ENCODE measurements at regions not wholly inside any gene's neighbourhood (a gene's known extent, or its start where the extent isn't known, plus 50 kb on each side); places are given as distances from the start of the nearest gene placed in this dataset.

DNA sequence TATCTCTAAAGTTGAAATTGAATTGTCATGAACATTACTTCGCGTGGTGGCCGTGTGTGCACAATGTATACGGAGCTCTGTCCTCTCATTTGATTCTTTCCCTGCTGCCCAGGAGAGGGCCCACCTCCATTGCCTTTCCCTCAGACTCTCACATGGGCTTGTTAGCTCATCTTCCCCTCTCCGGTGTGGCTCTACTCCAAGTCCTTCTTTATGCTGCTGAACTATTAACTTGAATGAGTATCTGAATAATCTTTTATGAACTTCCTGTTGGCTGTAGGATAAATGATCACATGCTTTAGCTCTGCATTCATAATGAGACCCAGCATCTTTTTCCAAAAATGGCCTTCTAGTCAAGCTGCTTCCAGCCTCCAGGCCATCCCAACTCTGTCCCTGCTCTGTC, 68.8 kb upstream of the CLNK start:
- Mint-ChIP-seq H3K4me3 (no peak overlapping the region), H3K27me3 (ENCODE audit: low read depth) (no peaks in the 10 kb centered on the region), H3K9me3 (no peaks in the 10 kb centered on the region), H3K4me1 (ENCODE audit: low read depth) (no peaks in the 10 kb centered on the region), H3K36me3 (ENCODE audit: insufficient read depth) (no peaks in the 10 kb centered on the region)
- no peak for ATAC-seq
- no peak for DNase-seq

GRCh38 chr4:10750714-10751113, 66.1 kb upstream of the CLNK start:
- DNase-seq (no peak), ATAC-seq (no peak)
- Mint-ChIP-seq H3K27me3 (ENCODE audit: low read depth) (no peaks in the 10 kb centered on the region), H3K36me3 (ENCODE audit: insufficient read depth) (no peaks in the 10 kb centered on the region), H3K4me3 (no peak overlapping the region), H3K9me3 (no peaks in the 10 kb centered on the region), H3K4me1 (ENCODE audit: low read depth) (no peaks in the 10 kb centered on the region)

DNA sequence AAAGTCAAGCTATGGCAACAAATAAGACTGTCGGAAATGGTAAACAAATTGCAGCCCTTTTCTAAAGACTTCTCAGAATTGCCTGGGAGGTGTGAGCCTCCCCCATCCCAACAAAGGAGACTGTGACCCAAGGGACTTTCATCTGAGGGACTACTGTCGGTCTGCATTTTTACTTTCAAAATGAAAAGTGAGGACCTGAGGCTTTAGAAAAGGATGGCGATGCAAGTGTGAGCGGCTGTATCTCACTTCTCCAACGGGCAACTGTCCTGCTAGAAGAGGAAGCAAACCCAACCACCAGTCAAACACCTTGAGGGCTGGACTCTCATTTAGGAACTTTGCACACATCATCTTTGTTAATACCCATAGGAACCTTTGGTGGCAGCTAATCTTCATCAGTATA, 62.6 kb upstream of the CLNK start:
- H3K9me3 Mint-ChIP-seq, result no peaks in the 10 kb centered on the region

GRCh38 chr4:10746371-10747171, 62.0 kb upstream of the CLNK start:
- no peaks in the 10 kb centered on the region for H3K27me3 Mint-ChIP-seq (ENCODE audit: low read depth)
- H3K4me3 Mint-ChIP-seq, result no peak overlapping the region
- ATAC-seq, result no peak
- no peaks in the 10 kb centered on the region for H3K4me1 Mint-ChIP-seq (ENCODE audit: low read depth)
- H3K36me3 Mint-ChIP-seq (ENCODE audit: insufficient read depth), result no peaks in the 10 kb centered on the region
- no peak for DNase-seq
- H3K9me3 Mint-ChIP-seq, result no peaks in the 10 kb centered on the region

More for the DNA sequence above, 62.6 kb upstream of the CLNK start:
- ATAC-seq (no peak), DNase-seq (no peak)
- Mint-ChIP-seq H3K4me1 (ENCODE audit: low read depth) (no peaks in the 10 kb centered on the region), H3K4me3 (no peak overlapping the region), H3K36me3 (ENCODE audit: insufficient read depth) (no peaks in the 10 kb centered on the region), H3K27me3 (ENCODE audit: low read depth) (no peaks in the 10 kb centered on the region)

DNA sequence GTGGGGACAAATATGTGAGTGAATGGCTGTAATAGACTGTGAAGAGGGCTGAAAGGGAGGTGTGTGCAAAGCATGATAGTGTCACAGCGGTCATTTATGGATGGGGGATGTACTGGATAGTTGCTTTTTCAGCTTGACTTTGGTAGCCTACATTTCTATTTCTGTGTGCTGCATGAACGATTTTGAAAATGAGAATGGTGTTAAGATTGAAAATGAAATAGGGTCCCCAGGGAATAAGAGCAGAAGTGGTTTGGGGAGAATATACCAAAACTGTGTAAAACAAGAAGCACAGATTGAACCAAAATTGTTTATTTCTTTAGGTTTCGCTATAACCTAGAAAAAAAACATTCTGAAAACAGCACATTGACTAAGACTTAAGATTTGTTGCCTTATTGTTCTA, 58.8 kb upstream of the CLNK start:
- ATAC-seq (no peak), DNase-seq (no peak)
- no peaks in the 10 kb centered on the region for H3K9me3 Mint-ChIP-seq
- H3K36me3 Mint-ChIP-seq (ENCODE audit: insufficient read depth), result no peaks in the 10 kb centered on the region
- no peaks in the 10 kb centered on the region for H3K4me1 Mint-ChIP-seq (ENCODE audit: low read depth)
- H3K4me3 Mint-ChIP-seq, result no peak overlapping the region
- no peaks in the 10 kb centered on the region for H3K27me3 Mint-ChIP-seq (ENCODE audit: low read depth)

DNA sequence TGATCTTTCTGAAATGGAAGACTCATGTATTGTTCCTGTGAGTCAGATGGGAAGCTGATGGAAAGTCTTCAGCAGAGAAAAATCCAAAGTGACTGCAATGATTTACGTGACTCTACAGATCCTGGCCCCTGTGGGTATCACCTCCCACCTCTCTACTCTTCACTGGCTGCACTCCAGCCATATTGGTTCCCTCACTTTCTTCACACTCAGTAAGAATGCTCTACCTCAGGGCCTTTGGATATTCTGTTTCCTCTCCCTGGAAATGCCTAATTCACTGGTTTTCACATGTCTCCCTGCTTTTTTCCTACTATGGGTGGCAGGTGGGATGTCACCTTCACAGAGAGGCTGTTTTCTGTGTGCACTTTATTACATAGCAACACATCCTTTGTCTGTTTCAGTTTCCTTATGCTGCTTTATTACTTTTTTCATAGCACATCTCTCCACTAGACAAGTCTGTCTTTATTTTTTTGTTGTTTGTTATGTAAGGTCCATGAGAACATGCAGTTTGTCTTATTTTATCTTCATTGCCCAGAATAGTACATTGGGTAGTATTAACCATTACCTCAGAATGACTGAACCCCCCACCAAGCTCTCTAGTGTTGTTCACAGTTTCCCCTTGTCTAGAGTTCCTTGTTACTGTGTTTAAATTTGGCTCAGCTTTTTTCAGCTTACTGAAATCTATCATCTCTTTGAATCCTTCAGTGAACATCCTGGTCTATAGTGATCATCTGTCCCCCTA, 57.6 kb upstream of the CLNK start:
- no peaks in the 10 kb centered on the region for H3K27me3 Mint-ChIP-seq (ENCODE audit: low read depth)
- H3K9me3 Mint-ChIP-seq, result no peaks in the 10 kb centered on the region
- H3K36me3 Mint-ChIP-seq (ENCODE audit: insufficient read depth), result no peaks in the 10 kb centered on the region
- H3K4me1 Mint-ChIP-seq (ENCODE audit: low read depth), result no peaks in the 10 kb centered on the region
- H3K4me3 Mint-ChIP-seq, result no peak overlapping the region
- DNase-seq (no peak), ATAC-seq (no peak)

DNA sequence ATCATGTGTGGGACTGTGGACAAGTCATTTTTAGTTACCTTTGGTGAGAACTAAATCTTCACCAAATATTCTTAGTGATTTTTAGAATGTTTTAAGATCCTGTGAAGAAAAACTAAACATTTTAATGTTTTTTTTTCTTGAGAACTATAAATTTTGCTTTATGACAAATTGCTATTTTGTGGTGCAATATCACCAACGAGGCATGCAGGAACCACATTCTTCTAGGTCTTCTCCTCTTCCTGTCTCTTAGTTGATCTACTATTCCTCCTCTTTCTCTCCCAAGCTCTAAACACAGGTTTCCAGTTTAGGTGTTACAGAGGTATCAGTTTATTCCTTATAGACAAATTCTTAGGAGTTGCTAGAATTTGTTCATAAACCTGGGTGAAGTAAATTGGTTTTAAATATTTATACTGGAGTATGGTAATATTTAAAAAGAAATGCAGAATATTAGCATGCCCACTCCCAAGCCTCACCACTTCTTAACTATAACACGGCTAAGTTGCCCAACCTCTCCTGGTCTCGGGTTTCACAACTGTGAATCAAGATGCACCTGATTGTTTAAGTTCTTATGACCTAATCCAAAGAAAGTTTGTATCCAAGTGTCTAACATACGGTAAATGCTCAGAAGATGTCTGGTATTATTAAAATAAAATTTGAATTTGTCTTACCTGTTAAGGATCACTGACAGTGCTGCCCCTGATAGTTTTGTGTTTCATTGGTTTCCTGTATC, 56.5 kb upstream of the CLNK start:
- no peaks in the 10 kb centered on the region for H3K9me3 Mint-ChIP-seq
- no peak for ATAC-seq
- no peak for DNase-seq
- no peaks in the 10 kb centered on the region for H3K36me3 Mint-ChIP-seq (ENCODE audit: insufficient read depth)
- H3K4me1 Mint-ChIP-seq (ENCODE audit: low read depth), result no peaks in the 10 kb centered on the region
- H3K4me3 Mint-ChIP-seq, result no peak overlapping the region
- no peaks in the 10 kb centered on the region for H3K27me3 Mint-ChIP-seq (ENCODE audit: low read depth)

DNA sequence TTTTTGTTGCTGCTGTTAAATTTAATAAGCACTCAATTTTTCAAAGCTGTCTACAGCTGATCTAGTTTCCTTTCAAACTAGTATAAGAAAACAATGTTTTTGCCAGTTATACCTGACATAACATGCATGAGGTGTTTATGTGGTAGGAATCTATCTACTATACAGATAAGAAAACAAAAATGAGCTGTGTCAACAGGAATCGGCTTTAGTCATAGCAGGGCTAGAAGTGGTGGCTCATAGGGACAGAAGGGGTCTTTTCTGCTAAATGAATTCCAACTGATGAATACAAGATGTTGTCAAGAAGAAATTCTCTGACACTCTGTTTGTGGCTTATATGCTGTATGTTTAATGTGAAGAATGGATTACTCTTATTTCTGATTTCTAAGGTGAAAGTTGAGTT, 55.7 kb upstream of the CLNK start:
- H3K27me3 Mint-ChIP-seq (ENCODE audit: low read depth), result no peaks in the 10 kb centered on the region
- no peaks in the 10 kb centered on the region for H3K4me1 Mint-ChIP-seq (ENCODE audit: low read depth)
- ATAC-seq (no peak), DNase-seq (no peak)
- H3K4me3 Mint-ChIP-seq, result no peak overlapping the region
- no peaks in the 10 kb centered on the region for H3K36me3 Mint-ChIP-seq (ENCODE audit: insufficient read depth)
- no peaks in the 10 kb centered on the region for H3K9me3 Mint-ChIP-seq

DNA sequence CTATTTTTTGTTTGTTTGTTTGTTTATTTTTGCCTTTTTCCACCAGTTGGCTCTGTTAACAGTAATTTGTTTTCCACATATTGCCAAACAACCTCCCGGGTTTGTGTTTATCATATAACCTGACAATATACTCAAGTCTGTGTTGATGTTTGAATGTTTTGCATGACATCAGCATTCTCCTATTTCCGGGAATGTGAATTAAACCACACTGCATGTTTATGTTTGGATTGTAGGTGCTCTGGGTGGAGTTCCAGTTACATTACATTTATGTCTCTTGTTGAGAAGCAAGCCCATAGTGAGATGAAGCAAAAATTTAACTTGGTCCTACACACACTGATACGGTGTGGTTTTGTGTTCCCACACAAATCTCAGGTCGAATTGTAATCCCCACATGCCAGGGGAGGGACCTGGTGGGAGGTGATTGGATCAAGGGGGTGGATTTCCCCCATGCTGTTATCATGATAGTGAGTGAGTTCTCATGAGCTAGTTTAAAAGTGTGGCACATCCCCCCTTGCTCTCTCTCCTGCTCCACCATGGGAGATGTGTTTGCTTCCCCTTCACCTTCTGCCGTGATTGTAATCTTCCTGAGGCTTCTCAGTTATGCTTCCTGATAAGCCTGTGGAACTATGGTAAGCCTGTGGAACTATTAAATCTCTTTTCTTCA, 54.4 kb upstream of the CLNK start:
- no peaks in the 10 kb centered on the region for H3K36me3 Mint-ChIP-seq (ENCODE audit: insufficient read depth)
- no peak for ATAC-seq
- H3K4me1 Mint-ChIP-seq (ENCODE audit: low read depth), result no peaks in the 10 kb centered on the region
- no peak overlapping the region for H3K4me3 Mint-ChIP-seq
- DNase-seq, result no peak
- no peaks in the 10 kb centered on the region for H3K9me3 Mint-ChIP-seq
- H3K27me3 Mint-ChIP-seq (ENCODE audit: low read depth), result no peaks in the 10 kb centered on the region

DNA sequence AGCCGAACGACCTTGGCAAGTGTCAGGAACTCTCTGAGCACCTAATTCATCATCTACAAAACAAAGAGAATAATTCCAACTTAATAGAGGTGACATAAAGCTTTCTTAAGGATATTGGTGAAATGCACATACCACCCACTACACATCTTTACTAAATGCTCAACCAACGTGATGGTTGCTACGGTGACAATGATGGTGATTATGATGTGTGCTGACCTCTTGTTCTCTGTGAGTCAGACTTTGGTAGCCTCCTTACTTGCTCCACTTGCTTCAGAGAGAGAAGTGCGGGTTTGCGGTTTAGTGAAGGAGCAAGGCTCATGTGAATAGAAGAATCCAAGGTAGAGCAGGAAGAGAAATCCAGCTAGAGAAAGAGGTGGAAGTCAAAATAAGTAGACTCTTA, 52.8 kb upstream of the CLNK start:
- ATAC-seq, result no peak
- Mint-ChIP-seq H3K4me3 (no peak overlapping the region), H3K27me3 (ENCODE audit: low read depth) (no peaks in the 10 kb centered on the region)

GRCh38 chr4:10736895-10737294, 52.3 kb upstream of the CLNK start:
- ATAC-seq (no peak), DNase-seq (no peak)
- no peaks in the 10 kb centered on the region for H3K36me3 Mint-ChIP-seq (ENCODE audit: insufficient read depth)
- H3K4me1 Mint-ChIP-seq (ENCODE audit: low read depth), result peaks cover 3% of the 10 kb centered on the region
- no peak overlapping the region for H3K4me3 Mint-ChIP-seq
- H3K9me3 Mint-ChIP-seq, result no peaks in the 10 kb centered on the region
- H3K27me3 Mint-ChIP-seq (ENCODE audit: low read depth), result no peaks in the 10 kb centered on the region

More for the DNA sequence above, 52.8 kb upstream of the CLNK start:
- no peaks in the 10 kb centered on the region for H3K36me3 Mint-ChIP-seq (ENCODE audit: insufficient read depth)
- H3K9me3 Mint-ChIP-seq, result no peaks in the 10 kb centered on the region
- H3K4me1 Mint-ChIP-seq (ENCODE audit: low read depth), result peaks cover 3% of the 10 kb centered on the region
- DNase-seq, result no peak

DNA sequence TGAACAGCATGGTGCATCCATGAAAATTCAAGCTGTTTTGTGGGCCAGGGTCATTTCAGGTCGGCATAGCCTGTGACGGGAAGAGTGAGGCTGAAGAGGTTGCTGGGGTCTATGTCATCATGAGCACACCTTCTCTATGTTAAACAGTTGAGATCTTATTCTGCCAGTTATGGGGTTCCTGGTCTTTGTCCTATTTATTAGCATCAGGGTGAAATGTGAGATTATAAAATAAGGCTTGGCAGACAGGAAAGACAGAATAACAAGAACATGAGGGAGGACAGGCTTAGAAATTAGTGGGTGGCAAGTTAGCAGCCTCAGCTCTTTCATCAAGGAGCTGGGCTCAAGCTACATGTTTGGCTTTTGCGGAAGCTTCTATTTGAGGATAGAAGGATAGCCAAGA, 51.7 kb upstream of the CLNK start:
- peaks cover 4% of the 10 kb centered on the region for H3K4me1 Mint-ChIP-seq (ENCODE audit: low read depth)
- no peak overlapping the region for H3K4me3 Mint-ChIP-seq
- no peaks in the 10 kb centered on the region for H3K9me3 Mint-ChIP-seq
- DNase-seq (no peak), ATAC-seq (no peak)
- no peaks in the 10 kb centered on the region for H3K36me3 Mint-ChIP-seq (ENCODE audit: insufficient read depth)
- no peaks in the 10 kb centered on the region for H3K27me3 Mint-ChIP-seq (ENCODE audit: low read depth)

- no peak for ATAC-seq
- no peaks in the 10 kb centered on the region for H3K27me3 Mint-ChIP-seq (ENCODE audit: low read depth)
- peaks cover 9% of the 10 kb centered on the region for H3K4me1 Mint-ChIP-seq (ENCODE audit: low read depth)
- no peak for DNase-seq
- no peaks in the 10 kb centered on the region for H3K9me3 Mint-ChIP-seq
- H3K36me3 Mint-ChIP-seq (ENCODE audit: insufficient read depth), result no peaks in the 10 kb centered on the region
- no peak overlapping the region for H3K4me3 Mint-ChIP-seq
Observed at GRCh38 chr4:10734697-10735096, 50.1 kb upstream of the CLNK start.

Measured in activated T-cell treated with anti-CD3 and anti-CD28 coated beads, Interleukin-2, amount 50 U/mL, for 4 hours (primary cell).